ENCODE measurements at regions not wholly inside any gene's neighbourhood (a gene's known extent, or its start where the extent isn't known, plus 50 kb on each side); places are given as distances from the start of the nearest gene placed in this dataset.

DNA sequence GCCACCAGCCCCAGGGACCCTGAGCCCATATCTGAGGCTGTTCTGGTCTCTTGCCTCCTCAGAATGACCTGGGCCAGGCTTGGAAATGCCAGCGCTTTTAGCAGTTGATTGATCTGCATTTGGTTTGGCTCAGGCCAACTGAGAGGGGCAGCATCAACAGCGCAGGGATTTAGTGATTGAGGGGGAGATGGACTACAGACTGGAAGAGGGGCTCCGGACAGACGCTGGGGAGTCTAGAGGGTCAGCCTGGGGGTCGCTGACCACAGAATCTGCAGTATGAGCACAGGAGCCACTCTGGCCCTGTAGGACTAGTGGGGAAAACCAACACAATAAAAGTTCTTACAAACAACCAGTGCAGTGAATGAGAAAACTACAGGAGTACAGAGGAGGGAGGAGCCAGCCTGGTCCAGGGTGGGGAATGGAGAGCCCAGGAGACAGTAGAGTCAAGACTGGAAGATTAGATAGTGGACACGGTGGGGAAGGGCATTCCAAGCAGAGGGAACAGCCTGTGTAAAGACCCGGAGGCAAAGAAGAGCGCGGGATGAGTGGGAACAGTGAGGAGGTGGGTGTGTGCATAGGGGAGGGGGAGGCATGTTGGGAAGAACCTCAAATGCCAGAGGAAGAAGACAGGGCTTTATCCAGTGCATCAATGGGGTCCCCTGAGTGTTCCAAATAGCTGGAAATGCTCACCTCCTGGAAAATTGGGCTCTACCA, 128.9 kb downstream of the MRM1 start:
- DNase-seq = no peak

DNA sequence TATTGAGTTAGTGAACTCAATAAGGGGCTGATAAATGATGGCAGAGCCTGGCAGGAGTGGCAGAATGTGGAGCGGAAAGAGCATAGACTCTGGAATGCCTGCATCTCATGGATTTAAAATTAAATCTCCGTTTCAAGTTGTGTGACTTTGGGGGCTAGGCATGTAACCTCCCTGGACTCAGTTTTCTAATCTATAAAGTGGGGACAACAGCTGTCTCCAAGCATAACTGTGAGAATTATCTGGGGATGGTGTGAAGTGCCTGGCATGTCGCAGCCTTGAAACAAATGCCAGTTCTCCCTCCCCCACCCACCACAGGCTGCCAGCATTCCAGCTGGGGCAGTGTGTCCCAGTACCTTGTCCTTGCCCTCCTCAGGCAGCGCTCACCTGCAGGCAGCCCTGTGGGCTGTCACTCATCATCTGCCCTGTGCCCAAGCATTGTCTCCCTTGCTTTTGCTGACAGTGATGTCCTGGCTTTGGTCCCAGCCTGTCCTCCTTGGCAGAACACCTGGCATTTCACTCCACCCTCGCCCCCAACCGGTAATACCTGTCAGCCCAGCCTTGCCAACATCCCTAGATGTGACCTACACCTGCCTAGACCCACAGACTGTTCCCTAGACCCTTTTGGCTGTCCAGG, 129.6 kb downstream of the MRM1 start:
- DNase-seq = no peak

DNA sequence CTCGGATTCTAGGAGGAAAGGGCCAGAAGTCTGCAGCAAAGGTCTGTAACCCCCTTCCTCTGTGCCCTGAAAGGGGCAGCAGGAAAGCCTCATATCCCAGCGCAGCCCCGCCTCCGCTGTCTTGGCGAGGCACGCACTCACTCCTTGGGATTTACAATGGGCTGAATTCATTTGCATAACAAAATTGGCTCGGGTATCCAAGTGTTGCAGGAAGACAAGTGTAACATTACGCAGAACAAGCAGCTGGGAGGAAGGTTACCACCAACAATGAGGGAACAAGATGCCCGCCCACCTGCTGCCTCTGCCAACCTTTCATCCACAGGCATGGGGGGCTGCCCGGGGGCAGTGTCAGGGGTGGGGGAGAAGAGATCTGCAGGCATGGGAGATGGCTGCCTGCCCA, 130.4 kb downstream of the MRM1 start:
- no peak for DNase-seq

DNA sequence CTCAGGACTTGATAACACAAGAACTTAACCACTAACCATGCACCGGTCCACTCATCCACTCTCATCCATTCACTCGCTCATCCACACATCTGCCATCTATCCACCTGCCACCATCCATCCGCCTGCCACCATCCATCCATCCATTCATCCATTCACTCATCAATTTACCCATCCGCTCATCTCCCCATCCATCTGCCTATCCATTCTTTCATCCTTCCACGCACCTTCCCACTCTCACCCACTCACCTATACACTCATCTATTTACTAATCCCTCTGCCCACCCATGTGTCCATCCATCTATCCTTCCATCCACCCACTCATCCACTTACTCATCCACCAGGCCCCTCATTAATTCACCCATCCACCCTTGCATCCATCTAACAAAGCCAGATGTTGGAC, 131.0 kb downstream of the MRM1 start:
- DNase-seq = no peak

DNA sequence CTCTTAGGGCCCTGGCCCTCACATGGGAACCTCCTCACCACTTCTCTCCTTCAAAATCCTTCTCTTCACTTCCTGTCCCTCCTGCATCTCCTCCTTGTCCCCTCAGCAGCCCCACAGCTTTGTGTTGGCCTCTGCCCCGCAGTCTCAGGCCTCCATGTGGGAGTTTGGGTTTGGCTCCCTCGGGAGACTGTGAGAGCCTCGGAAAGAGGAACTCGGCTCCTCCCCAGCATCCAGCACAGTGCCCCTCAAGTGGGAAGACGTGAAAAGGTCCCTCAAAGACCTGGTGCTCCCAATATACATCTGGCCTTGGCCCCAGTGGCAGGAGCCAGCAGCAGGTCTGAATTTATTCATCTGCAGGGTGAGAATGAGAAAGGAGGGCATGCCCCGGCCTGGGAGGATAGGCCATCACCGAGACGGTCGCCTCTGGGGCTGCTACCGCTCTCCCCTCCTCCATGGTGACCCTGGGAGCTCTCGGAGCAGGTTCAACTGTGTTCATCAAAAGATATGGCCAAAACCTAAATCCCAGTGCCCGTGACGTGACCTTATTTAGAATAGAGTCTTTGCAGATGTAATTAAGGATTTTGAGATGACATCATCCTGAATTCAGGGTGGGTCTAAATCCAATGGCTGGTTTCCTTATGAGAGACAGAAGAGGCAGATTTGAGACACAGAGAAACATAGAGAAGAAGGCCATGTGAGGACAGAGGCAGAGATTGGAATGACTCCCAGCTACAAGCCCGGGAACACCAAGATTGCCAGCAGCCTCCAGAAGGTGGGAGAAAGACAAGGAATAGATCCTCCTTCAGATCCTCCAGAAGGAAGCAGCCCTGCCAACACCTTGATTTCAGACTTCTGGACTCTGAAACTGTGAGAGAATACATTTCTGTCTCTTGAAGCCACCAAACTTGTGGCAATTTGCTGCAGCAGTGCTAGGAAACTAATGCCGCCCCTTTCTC, 135.1 kb downstream of the MRM1 start:
- no peak for DNase-seq

DNA sequence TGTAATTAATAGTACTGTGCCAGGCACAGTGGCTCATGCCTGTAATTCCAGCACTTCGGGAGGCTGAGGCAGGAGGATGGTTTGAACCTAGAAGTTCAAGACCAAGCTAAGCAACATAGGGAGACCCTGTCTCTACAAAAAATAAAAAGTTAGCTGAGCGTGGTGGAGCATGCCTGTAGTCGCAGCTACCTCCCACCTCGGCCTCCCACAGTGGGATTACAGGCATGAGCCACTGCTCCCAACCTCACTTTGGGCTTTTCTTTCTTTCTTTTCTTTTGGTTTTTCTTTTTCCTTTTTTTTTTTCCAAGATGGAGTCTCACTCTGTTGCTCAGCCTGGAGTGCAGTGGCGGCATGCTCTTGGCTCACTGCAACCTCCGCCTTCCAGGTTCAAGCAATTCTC, 137.8 kb downstream of the MRM1 start:
- no peak for DNase-seq

DNA sequence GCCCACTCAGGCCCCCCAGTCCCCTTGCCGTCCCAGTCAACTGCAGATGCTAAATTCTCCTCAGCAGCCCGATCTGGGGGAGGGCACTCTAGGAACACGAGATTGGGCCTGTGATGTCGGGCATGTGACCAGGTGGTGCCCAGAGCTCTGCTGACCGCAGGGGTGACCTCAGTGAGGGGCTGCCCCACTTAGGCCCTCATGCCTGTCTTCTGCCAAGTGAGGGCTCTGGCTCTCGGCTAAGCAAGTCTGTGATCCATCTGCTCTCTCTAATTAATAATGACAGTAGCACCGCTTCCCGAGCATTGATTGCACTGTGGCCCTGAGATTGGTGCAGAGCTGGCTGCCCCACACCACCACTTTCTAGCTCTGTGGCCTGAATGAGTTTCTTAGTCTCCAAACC, 138.8 kb downstream of the MRM1 start:
- DNase-seq = no peak

DNA sequence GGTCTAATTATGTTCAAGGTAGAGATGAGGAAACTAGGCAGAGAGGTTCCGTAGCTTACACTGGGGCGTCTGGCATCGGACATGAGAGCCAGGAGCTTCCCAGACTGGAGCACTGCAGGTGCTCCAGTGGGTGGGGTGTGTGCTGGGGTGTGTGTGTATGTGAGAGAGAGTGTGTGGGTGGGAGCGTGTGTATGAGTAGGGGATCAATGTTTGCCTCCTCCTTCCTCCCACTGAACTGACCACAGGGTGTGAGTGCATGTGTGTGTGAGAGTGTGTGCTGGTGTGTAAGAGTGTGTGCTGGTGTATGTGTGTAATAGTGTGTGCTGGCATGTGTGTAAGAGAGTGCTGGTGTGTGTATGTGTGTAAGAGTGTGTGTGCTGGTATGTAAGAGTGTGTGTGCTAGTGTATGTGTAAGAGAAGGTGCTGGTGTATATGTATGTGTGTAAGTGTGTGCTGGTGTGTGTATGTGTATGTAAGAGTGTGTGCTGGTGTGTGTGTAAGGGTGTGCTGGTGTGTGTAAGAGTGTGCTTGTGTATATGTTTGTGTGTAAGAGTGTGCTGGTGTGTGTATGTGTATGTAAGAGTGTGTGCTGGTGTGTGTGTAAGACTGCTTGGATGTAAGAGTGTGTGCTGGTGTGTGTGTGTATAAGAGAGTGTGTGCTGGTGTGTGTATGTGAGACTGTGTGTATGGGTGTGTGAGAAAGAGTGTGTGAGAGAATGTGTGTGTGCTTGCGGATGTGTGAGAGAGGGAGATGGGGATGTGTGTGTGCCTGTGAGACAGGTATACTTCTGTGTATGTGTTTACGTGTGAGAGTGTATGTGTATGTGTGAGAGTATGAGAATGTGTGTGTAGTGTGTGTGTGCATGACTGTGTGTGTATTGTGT, 139.9 kb downstream of the MRM1 start:
- DNase-seq = no peak

DNA sequence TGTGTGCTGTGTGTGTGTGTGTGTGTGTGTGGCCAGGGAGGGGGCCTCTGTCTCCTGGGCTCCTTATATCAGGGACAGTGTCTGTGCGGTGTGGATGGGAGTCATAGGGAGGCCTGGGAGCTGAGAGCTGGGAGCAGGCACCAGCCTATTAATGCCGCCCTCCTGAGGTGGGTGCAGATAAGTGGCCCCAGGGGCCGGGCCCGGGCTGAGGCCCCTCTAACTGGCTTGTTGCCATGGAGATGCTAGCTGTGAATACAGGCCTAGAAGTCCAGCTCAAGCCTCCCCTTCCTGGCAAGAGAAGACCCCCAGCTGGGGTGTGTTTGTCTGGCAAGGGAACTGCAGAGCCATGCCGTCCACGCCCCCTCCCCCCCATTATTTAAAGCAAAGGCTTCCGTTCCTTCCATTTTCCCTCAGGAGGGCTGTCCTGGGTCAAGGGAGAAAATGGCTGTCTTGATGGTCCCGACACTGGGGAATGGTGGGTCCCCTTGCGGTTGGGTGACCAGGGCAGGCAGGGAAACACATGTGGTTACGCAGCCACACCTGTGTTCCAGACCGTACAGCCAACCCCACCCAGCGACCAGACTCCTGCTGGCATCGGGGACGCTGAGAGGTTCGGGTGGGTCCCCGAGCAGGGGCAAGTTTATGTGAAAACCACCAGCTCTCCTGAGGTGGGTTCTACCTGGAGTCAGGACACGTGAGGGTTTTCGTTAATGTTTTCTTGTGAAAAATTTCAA, 141.1 kb downstream of the MRM1 start:
- no peak for DNase-seq

DNA sequence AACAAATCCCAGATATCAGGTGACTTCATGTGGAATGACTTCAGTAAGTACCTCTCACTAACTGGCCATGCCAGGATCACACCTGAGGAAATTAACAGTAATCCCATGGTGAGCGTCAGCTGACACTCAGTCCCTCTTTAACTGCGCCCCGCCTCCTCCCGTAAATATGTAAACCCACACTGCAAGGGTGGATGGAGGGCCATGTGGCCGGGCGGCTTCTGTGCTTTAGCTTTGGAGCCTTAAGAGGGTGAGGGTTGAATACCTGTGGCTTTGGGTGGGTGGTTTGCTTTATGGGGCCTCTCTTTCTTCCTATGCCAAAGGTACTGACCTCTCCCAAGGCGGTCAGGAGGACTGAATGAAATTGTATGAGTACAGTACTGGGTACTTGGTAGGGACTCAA, 141.7 kb downstream of the MRM1 start:
- DNase-seq = no peak

DNA sequence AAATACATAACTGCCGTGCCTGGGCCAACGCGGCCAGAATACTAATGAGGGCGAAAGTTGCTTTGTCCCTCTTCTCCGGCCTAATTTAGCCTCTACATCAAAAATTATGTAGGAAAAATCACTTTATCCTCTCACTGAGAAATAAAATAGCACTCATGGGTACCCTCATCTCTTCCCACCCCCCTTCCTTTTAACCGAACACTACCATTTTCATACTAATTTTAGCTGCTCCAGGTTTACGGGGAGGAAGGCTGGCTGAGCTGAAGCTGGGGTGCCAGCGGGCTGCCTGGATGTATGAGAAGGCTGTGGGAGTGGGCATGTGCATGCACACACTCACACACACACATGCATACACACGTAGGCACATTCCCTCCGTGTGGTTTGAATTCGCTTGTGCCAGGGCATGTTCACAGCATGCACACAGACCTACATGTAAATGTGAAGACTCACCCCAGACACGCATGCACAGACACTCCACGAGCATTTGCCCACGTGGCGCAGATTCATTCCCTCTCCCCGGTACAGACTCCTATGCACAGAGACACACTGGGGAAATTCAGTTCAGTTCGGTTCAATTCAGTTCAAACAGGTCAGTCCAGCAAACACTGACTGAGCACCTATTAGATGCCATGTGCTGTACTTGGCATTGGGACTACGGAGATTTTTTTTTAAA, 145.1 kb downstream of the MRM1 start:
- no peak for DNase-seq

DNA sequence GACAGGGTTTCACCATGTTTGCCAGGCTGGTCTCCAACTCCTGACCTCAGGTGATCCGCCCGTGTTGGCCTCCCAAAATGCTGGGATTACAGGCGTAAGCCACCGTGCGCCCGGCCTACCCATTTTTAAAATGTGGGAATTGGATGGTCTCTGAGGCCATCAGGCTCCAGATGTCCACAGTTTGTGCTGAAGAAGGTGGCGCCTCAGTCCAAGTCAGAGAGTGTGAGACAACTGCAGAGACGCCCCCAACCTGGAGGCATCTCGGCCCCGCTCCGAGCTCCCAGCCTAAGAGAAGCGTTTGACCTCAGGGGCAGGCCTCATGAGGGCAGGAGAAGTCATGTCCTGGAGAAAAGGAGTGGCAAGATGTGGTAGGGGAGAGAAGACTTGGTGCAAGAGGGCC, 146.5 kb downstream of the MRM1 start:
- no peak for DNase-seq

DNA sequence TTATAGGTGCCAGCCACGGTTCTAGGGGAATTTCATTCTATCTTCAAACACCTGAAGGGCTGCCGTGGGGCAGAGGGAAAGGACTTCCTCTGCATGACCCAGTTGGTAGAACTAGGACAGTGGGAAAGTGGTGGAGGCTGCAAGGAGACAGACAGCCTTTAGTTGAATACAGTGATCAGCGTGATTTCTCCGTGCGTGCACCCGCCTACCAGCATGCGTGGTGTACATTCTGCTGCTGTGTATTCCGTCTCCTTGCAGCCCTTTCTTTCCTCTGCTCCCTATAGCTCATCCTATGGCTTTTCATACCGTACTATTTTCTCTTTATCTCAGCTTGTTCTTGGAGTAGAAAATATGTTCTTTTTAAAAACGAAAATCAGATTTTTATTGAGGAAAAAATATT, 146.9 kb downstream of the MRM1 start:
- no peak for DNase-seq

DNA sequence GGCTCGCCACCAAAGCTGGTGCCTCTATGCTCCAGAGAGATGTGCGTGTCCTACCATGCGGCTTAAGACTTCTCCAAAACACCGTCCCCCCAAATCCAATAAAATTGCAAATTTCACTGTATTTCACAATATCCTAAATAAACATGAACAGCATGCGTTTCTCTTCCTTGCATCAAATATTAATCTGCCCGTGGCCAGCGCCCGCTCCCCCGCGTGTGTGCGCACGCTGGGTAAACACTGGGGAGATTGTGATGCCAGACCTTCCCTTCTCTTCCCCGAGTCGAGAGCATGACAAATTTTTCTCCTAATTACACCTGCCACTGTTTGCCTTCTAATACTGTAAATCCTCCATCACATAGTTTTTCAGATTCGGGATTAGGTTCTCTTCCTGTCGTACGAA, 148.1 kb downstream of the MRM1 start:
- DNase-seq = no peak

DNA sequence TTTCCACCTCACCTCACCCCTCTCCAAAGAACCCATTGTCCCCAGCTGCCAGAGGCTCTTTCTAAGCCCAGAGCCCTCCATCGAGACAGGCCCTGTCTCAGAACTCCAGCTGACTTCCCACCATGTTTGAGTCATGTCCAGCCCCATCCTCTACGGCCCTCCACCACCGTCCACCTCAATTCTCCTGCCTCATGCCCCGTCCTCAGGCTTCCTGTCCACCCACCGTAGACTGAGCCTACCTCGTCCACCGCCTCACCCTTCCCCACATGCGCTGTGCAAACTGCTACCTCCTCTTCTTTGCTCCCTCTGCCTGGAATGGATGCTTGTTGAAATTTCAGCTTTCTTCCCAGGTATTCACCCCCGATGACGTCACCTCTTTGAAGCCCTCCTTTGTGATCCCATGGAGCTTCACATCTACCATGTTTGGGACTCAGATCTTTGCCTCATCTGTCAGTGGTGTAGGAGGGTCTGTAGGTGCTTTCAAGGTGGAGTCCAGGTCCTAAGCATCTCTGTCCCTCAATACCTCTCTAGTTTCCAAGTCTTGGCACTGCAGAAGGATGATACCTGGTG, 149.0 kb downstream of the MRM1 start:
- no peak for DNase-seq

DNA sequence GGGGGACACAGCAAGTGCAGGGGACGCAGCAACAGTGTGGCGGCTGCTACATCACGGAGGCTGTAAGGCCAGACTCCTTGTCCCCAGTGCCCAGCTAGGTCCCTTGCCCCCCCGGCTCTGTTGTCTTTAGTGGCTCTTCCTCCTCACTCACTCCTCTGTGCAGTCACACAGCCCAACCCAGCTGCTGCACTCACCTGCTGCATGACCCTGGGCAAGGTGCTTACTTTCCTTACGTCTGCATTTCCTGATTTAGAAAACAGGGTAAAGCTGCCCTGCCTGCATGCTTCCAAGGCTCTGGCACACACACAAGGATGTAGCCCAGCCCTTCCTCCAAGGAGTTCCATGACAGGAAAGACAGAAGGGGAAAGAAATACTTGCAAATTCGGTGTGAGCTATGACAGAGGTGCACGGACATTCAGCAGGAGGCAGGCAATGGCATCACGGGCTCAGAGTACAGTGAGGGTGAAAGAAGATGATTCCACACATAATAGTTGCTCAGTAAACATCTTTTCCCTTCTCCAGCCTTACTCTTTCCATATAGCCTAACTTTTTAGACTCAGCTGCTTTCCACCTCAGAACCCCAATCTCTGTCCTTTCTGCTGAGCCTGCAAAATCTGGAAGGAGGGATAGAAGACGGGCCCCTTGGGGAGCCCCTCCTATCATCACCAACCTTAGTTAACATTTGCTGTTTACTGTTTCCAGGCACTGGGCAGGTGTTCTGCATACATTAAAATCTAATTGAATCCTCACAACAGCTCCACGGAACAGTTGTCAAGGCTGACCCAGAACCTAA, 150.9 kb downstream of the MRM1 start:
- DNase-seq = no peak

DNA sequence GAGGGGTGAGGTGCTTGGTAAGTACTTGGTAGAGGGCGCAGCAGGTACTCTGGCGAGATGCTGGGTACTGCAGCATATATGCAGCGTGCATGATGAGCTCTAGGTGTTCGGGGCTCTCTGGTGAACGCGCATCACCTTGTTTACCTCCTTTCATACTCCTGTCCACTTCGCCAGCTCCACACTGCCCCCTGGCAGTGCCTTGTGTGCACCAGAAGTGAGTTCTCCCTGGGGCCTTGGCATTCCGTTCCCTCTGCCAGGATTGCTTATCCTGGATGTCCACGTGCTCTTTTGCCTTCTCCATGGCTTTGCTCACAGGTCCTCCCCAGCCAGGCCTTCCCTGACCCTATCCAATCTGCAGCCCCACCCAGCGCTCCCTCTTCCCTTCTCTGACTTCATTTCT, 154.2 kb downstream of the MRM1 start:
- DNase-seq = peak; percentile 74

DNA sequence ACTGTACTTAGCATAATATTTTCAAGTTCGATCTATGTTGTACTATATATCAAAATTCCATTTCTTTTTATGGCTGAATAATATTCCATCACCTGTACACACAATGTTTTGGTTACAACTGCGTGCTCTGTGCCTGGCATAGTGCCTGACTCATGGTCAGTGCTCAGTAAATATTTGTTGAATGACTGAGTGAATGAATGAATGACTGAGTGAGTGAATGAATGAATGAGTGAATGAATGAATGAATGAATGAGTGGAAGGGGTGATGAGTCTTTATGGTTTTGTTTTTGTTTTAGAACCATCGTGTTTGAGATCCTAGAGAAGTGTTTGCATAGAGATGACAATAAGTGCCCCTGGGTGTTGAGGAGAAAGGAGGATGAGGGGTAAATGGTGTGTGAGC, 155.3 kb downstream of the MRM1 start:
- DNase-seq = no peak

DNA sequence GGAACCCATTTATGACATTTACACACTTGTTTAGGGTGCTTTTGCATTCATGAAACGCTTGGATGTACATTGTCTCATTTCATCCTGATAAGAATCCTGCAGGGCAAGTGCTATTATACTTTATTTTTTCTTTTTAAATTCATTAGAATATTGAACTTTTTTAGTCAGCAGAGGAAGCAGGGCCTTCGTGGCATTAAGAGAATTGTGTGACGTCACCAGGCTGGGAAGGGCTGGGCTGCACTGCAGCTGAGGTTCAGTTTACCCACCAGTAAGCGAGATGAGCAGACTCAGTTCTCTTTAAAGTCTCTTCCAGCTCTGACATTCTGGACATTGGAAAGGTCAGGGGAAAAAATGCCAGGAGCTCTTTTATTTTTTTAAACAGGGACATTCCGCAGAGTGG, 159.0 kb downstream of the MRM1 start:
- no peak for DNase-seq

DNA sequence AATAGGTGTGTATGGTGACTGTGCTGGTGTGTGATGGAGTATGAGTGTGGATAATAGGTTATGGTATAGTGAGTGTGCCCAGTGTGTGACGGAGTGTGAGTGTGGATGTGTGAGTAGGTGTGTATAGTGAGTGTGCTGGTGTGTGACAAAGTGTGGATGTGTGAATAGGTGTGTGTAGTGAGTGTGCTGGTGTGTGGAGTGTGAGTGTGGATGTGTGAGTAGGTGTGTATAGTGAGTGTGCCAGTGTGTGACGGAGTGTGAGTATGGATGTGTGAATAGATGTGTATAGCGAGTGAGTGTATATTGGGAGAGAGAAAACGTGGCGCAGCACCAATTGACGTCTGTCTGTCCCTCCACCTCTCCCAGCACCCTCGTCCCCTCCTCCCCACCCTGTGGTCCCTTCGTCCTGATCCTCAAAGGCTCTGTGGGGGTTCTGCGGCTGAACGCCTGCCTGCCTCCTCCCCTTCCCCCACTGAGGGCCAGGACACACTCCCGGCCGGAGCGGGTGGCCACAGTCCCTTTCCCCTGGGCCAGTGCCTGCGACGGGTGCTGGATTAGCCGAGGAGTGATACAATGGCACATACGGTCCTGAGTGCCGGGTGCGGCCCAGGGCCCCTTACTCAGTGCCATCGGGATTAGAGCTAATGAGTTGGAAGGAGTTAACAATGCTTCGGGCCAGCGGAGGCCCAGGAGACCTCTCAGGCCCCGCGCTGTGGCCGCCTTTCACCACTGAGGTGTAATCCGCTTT, 160.0 kb downstream of the MRM1 start:
- peak; percentile 66 for DNase-seq

All from NCI-H82 (cell line).